IMR-90 (cell line): ENCODE measurements at regions not wholly inside any gene's neighbourhood (a gene's known extent, or its start where the extent isn't known, plus 50 kb on each side); places are given as distances from the start of the nearest gene placed in this dataset.

Experiments used
- BHLHE40 ChIP-seq: fragments of 150-350 bp; IDR thresholded peaks from 2 replicates; pipeline ENCODE4 v1.6.1; 2016; ENCODE audit warnings: mild to moderate bottlenecking, low read depth, low read length
- CEBPB ChIP-seq: IDR thresholded peaks from 2 replicates; pipeline ENCODE4 v1.6.1; 2012; ENCODE audit warnings: low read depth, low read length, improper control_type of control experiment
- CHD1 ChIP-seq: IDR thresholded peaks from 2 replicates; pipeline ENCODE4 v1.6.1; 2012; ENCODE audit warnings: low read depth, low read length, improper control_type of control experiment
- ELK1 ChIP-seq: fragments of 150-350 bp; IDR thresholded peaks from 2 replicates; pipeline ENCODE4 v1.6.1; 2016; ENCODE audit warnings: low read depth, mild to moderate bottlenecking, low read length, moderate library complexity, borderline replicate concordance
- MAZ ChIP-seq: IDR thresholded peaks from 2 replicates; pipeline ENCODE4 v1.6.1; 2012; ENCODE audit warnings: low read depth, mild to moderate bottlenecking, low read length, improper control_type of control experiment, moderate library complexity, borderline replicate concordance
- MXI1 ChIP-seq: IDR thresholded peaks from 2 replicates; pipeline ENCODE4 v1.6.1; 2012; ENCODE audit warnings: low read depth, mild to moderate bottlenecking, low read length, moderate library complexity, borderline replicate concordance
- NFE2L2 ChIP-seq: fragments of 150-350 bp; IDR thresholded peaks from 2 replicates; pipeline ENCODE4 v1.6.1; 2016; ENCODE audit warnings: low read depth, mild to moderate bottlenecking, low read length
- POLR2A ChIP-seq: IDR thresholded peaks from 2 replicates; pipeline ENCODE4 v1.6.1; 2012; ENCODE audit warnings: mild to moderate bottlenecking, low read depth, low read length
- RAD21 ChIP-seq: IDR thresholded peaks from 2 replicates; pipeline ENCODE4 v1.6.1; 2012; ENCODE audit warnings: low read length, improper control_type of control experiment
- RCOR1 ChIP-seq: IDR thresholded peaks from 2 replicates; pipeline ENCODE4 v1.6.1; 2012; ENCODE audit warnings: mild to moderate bottlenecking, low read length, improper control_type of control experiment; ENCODE audit not compliant: insufficient replicate concordance
- RFX5 ChIP-seq: IDR thresholded peaks from 2 replicates; pipeline ENCODE4 v1.8.0; 2012; ENCODE audit warnings: low read depth, mild to moderate bottlenecking, low read length, moderate library complexity
- SMC3 ChIP-seq: fragments of 150-350 bp; IDR thresholded peaks from 2 replicates; pipeline ENCODE4 v1.6.1; 2016; ENCODE audit warnings: low read depth, mild to moderate bottlenecking, antibody characterized with exemption, low read length, moderate library complexity
- USF2 ChIP-seq: fragments of 150-350 bp; IDR thresholded peaks from 2 replicates; pipeline ENCODE4 v1.6.1; 2017; ENCODE audit warnings: mild to moderate bottlenecking, antibody characterized with exemption, low read length, low read depth
- TF ChIP-seq, protein P1 (sequence below): conservative IDR thresholded peaks from 2 replicates; pipeline ENCODE4 v1.5.1; 2012; ENCODE audit warnings: mild to moderate bottlenecking, low read depth, low read length, improper control_type of control experiment

DNA sequence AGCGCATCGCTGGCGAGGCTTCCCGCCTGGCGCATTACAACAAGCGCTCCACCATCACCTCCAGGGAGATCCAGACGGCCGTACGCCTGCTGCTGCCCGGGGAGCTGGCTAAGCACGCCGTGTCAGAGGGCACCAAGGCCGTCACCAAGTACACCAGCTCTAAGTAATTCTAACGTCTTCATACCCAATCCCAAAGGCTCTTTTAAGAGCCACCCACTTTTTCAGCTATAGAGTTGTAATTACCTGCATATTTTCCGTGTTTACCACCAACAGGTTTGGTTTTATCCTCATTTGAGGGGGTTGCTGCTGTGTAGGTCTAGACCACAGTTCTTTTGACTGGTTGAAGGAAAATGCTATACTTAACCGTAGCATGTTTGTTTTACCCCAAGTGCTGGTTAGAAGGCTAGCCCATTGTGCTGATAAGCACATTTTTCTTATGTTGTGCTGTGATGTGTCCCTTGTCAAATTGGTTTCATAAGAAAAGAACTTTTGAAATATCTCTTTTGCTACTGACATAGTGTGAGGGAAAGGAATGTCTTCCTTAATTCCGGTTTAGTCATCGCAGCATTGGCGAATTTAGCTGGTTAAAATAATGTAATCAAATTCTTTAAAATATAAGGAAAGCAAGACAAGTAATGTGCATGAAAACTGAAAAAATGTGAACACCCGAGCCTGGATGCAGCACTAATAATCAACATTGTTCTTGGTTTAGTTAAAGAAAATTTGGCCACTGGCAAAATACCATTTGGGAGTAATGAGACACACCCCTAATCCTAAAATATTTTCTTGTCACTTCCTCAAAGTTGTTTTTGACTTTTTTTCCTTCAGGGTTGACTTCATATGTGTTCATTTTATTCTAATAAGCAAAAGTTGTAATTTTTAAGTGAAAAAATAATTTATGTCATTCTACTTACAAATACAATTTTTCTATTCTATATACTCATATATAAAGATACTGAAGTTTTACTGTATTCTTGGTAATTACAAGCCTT is 112.8 kb downstream of the HFE start:
- no peak for TF ChIP-seq NFE2L2
- TF ChIP-seq, protein P1, sequence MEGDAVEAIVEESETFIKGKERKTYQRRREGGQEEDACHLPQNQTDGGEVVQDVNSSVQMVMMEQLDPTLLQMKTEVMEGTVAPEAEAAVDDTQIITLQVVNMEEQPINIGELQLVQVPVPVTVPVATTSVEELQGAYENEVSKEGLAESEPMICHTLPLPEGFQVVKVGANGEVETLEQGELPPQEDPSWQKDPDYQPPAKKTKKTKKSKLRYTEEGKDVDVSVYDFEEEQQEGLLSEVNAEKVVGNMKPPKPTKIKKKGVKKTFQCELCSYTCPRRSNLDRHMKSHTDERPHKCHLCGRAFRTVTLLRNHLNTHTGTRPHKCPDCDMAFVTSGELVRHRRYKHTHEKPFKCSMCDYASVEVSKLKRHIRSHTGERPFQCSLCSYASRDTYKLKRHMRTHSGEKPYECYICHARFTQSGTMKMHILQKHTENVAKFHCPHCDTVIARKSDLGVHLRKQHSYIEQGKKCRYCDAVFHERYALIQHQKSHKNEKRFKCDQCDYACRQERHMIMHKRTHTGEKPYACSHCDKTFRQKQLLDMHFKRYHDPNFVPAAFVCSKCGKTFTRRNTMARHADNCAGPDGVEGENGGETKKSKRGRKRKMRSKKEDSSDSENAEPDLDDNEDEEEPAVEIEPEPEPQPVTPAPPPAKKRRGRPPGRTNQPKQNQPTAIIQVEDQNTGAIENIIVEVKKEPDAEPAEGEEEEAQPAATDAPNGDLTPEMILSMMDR, result no peak
- no peak for TF ChIP-seq POLR2A
- TF ChIP-seq RCOR1, result no peak
- TF ChIP-seq MAZ, result no peak
- no peak for TF ChIP-seq RAD21
- no peak for TF ChIP-seq CEBPB
- TF ChIP-seq USF2, result no peak
- TF ChIP-seq BHLHE40, result no peak
- no peak for TF ChIP-seq MXI1
- TF ChIP-seq ELK1, result no peak
- TF ChIP-seq SMC3, result no peak
- TF ChIP-seq RFX5, result no peak
- no peak for TF ChIP-seq CHD1
